Testis (tissue), 2 donors: ENCODE measurements at regions not wholly inside any gene's neighbourhood (a gene's known extent, or its start where the extent isn't known, plus 50 kb on each side); places are given as distances from the start of the nearest gene placed in this dataset.

Experiments used
- DNase-seq: peaks from one replicate; pipeline ENCODE4 v3.0.0-alpha.2; 2019
- H3K27ac ChIP-seq, 2 donors: fragments of 200-600 bp; sonication (generic); one replicate each; pipeline ENCODE4 v1.5.1; 2019
- H3K27me3 ChIP-seq: fragments of 200-600 bp; sonication (generic); one replicate; pipeline ENCODE4 v1.5.1; 2019
- H3K36me3 ChIP-seq: fragments of 200-600 bp; sonication (generic); one replicate; pipeline ENCODE4 v1.5.1; 2017; ENCODE audit warnings: low read depth; ENCODE audit errors: missing control alignments
- H3K4me1 ChIP-seq: fragments of 200-600 bp; sonication (generic); one replicate; pipeline ENCODE4 v1.5.1; 2019
- H3K4me3 ChIP-seq, 2 donors: fragments of 200-600 bp; sonication (generic); one replicate each; pipeline ENCODE4 v1.5.1; 2017 to 2019
- H3K9me3 ChIP-seq: fragments of 200-600 bp; sonication (generic); one replicate; pipeline ENCODE4 v1.5.1; 2017
- CTCF ChIP-seq, 3 experiments: fragments of 450-650 bp in 2 of 3; fragments of 200-600 bp in 1 of 3; sonication (generic) in 1 of 3; IDR thresholded peaks; one replicate each; pipeline ENCODE4 v1.5.1; 2016 to 2019; ENCODE audit warnings: antibody characterized with exemption in 3 of 3, mild to moderate bottlenecking in 2 of 3, moderate library complexity in 1 of 3
- POLR2A ChIP-seq: fragments of 450-650 bp; IDR thresholded peaks from one replicate; pipeline ENCODE4 v1.6.1; 2017; ENCODE audit warnings: antibody characterized with exemption, mild to moderate bottlenecking, moderate library complexity
- WGBS, 2 donors: methylation state at CpG; one replicate each; pipeline ENCODE4 v1.1.5; 2018; 5-methylcytosine and 5-hydroxymethylcytosine counted together
- intact Hi-C: fragments of 100-400 bp; cut with DNase I; formaldehyde crosslinking; loops from one replicate; pipeline ENCODE4 v1.15.1; 2023; ENCODE audit warnings: low total_unique reads

DNA sequence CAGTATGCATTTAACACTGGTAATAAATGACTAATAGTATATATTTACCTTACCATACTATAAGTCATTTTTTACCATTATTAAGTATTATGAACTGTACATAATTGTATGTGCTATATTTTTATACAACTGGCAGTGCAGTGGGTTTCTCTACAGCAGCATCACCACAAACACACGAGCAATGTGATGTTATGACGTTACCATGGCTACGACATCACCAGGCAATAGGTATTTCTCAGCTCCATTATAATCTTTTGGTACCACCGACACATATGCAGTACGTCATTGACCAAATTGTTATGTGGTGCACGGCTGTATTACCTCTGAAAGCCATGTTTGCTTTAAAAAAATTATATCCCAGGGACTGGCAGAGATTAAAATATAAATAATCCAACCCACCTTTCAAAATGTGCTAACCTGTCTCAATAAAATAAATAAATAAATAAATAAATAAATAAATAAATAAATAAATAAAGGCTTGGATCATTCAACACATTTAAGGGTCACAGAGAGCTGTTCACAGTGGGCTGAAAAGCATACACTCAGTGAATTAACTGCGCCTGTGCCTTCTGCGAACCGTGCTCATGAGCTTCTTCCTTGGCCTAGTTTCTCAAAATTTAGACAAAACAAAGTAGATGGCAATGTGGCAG, 121.4 kb upstream of the SLC35F3 start:
- DNase-seq, result no peak
- no peaks in the 10 kb centered on the region for H3K9me3 ChIP-seq
- no peaks in the 10 kb centered on the region for H3K27me3 ChIP-seq
- TF ChIP-seq POLR2A (no peak), CTCF (IDR thresholded peaks at IDR 0.05) (no peak)
- H3K4me3 ChIP-seq, result no peak overlapping the region
- no peaks in the 10 kb centered on the region for H3K4me1 ChIP-seq
- 82 to 92% methylated on average over 9 of the region's 9 CpGs for WGBS, 2 donors
- no peak overlapping the region for H3K27ac ChIP-seq
- H3K36me3 ChIP-seq, result no peaks in the 10 kb centered on the region
- intact Hi-C loops, result no loop called here

- Histone ChIP-seq H3K4me1 (no peaks in the 10 kb centered on the region), H3K36me3 (no peaks in the 10 kb centered on the region), H3K4me3 (no peak overlapping the region), H3K27me3 (no peaks in the 10 kb centered on the region), H3K9me3 (no peaks in the 10 kb centered on the region), H3K27ac (no peak overlapping the region)
- TF ChIP-seq POLR2A, result no peak
- no peak for TF ChIP-seq CTCF (IDR thresholded peaks at IDR 0.05)
- intact Hi-C loops, result no loop called here
- DNase-seq, result no peak
- 83 to 89% methylated on average over 3 of the region's 3 CpGs for WGBS, 2 donors
These were observed 116.9 kb upstream of the SLC35F3 start for GRCh38 chr1:233787599-233787998.

DNA sequence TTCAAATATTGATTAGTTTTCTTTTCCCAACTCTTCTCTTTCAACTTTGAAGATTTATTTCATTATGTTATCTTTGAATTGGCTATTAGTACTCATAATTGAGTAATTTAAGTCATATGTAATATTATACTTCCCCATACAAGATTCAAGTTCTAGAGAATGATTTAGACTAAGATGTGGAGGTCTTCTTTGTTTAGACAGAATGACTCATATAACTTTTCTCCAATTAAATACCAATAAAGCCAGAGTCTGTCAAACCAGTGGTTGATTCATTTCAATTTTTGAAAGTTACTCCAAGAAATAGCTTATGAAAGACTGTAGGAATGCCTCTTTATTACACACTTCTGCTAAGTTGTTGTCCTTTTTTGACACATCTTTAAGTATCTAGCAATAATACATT, 115.8 kb upstream of the SLC35F3 start:
- Histone ChIP-seq H3K36me3 (no peaks in the 10 kb centered on the region), H3K4me3 (no peak overlapping the region), H3K27ac (no peak overlapping the region), H3K27me3 (no peaks in the 10 kb centered on the region), H3K4me1 (no peaks in the 10 kb centered on the region), H3K9me3 (no peaks in the 10 kb centered on the region)
- DNase-seq, result no peak
- TF ChIP-seq POLR2A (no peak), CTCF (IDR thresholded peaks at IDR 0.05) (no peak)
- intact Hi-C loops, result no loop called here

DNA sequence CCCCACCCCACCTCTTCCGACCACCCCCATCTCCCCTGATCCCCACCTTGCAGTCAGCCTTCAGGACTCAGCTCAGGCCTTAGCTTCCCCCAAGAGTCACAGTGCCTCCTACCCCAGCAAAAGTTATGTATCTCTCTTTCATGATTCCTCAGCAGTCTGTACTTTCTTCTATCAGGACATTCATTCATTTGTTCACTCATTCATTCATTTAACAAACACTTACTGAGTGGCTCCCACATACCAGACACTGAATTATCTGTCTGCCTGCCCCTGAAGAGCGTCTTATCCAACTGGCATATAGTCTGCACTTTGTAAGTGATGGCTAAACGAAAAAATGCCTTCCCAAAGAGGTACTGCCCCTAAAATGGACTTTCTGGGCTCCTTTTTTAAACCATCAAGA, 114.4 kb upstream of the SLC35F3 start:
- H3K36me3 ChIP-seq, result no peaks in the 10 kb centered on the region
- H3K4me3 ChIP-seq, result no peak overlapping the region
- intact Hi-C loops, result no loop called here
- no peaks in the 10 kb centered on the region for H3K27me3 ChIP-seq
- H3K4me1 ChIP-seq, result no peaks in the 10 kb centered on the region
- DNase-seq, result no peak
- 74 to 80% methylated on average over 3 of the region's 3 CpGs for WGBS, 2 donors
- no peak overlapping the region for H3K27ac ChIP-seq
- TF ChIP-seq POLR2A, result no peak
- no peak for TF ChIP-seq CTCF (IDR thresholded peaks at IDR 0.05)
- H3K9me3 ChIP-seq, result no peaks in the 10 kb centered on the region

DNA sequence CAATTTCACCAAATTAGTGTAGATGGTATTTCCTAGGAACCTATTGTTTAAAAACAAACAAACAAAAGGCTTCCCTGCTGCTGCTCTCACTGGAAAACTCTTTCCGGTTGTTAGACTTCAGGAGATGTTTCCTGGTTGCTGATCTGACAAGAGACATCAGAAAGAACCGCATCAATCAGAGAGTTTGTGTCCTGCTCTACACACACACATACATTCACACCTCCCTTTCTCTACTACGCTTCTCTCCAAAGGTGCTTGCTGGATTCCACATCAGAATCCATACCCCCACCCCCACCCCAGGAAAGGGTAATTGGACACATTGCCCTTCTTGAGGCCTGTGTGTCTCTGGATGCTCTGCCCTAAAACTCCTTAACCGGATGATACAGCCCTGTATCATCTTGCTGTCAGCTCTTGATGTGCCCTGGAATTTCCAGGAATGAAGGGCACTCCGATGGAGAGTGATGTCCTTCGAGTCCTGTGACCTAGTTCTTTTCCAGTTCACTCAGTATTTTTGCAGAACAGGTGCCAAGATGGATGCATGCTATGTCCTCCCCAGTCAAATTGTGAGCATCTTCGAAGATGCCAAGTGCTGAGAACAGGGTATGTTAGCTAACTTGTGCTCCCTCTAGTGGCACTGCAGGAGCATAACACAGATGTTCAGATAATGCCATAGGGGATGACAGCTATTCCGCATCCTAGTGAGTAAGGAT, 113.7 kb upstream of the SLC35F3 start:
- Histone ChIP-seq H3K9me3 (no peaks in the 10 kb centered on the region), H3K27me3 (no peaks in the 10 kb centered on the region), H3K4me1 (no peaks in the 10 kb centered on the region), H3K4me3 (no peak overlapping the region), H3K36me3 (no peaks in the 10 kb centered on the region), H3K27ac (no peak overlapping the region)
- intact Hi-C loops, result no loop called here
- TF ChIP-seq POLR2A, result no peak
- peak; percentile 66 to 86 (median 85) for TF ChIP-seq CTCF (IDR thresholded peaks at IDR 0.05)
- DNase-seq, result peak; percentile 46
- WGBS, 2 donors, result 48 to 56% methylated on average over 8 of the region's 8 CpGs
